B cell (primary cell): ENCODE measurements at regions not wholly inside any gene's neighbourhood (a gene's known extent, or its start where the extent isn't known, plus 50 kb on each side); places are given as distances from the start of the nearest gene placed in this dataset.

Source experiments
- EZH2 ChIP-seq: IDR thresholded peaks from 2 replicates; pipeline ENCODE4 v1.6.1; 2012; ENCODE audit warnings: borderline replicate concordance, low read depth, mild to moderate bottlenecking, moderate library complexity, low read length; ENCODE audit not compliant: insufficient read depth, poor library complexity, severe bottlenecking
- TF ChIP-seq, protein P1 (sequence below): fragments of 200-600 bp; IDR thresholded peaks from one replicate; pipeline ENCODE4 v1.8.0; 2022; ENCODE audit warnings: antibody characterized with exemption, mild to moderate bottlenecking

DNA sequence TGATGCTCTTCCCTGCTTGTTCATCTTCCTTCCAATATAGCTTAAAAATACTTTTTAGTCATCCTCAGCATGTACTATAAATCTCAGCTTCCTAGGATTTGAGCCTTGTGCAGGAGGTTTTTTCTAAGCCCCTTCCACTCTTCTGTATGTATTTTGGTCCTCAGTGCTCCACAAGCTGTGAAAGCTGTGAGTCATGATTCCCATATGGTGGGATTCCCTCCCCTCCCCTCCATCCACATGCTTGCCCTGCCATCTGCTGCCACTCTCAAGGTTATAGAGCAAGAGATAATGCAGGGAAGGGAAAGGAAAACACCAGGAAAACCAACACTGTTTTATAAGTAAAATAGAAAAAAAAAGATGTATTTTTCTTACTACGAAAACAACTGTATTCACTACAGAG, 58.5 kb upstream of the AP1S2 start:
- TF ChIP-seq, protein P1, sequence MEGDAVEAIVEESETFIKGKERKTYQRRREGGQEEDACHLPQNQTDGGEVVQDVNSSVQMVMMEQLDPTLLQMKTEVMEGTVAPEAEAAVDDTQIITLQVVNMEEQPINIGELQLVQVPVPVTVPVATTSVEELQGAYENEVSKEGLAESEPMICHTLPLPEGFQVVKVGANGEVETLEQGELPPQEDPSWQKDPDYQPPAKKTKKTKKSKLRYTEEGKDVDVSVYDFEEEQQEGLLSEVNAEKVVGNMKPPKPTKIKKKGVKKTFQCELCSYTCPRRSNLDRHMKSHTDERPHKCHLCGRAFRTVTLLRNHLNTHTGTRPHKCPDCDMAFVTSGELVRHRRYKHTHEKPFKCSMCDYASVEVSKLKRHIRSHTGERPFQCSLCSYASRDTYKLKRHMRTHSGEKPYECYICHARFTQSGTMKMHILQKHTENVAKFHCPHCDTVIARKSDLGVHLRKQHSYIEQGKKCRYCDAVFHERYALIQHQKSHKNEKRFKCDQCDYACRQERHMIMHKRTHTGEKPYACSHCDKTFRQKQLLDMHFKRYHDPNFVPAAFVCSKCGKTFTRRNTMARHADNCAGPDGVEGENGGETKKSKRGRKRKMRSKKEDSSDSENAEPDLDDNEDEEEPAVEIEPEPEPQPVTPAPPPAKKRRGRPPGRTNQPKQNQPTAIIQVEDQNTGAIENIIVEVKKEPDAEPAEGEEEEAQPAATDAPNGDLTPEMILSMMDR, result no peak
- no peak for TF ChIP-seq EZH2
